Amygdala (tissue), 56 donors: ENCODE measurements at regions not wholly inside any gene's neighbourhood (a gene's known extent, or its start where the extent isn't known, plus 50 kb on each side); places are given as distances from the start of the nearest gene placed in this dataset.
"Not testable (repeated sequence)": the region's sequence is repeated elsewhere in the genome, so short reads cannot be mapped to it uniquely, and the experiment has no call there.

Experiments
- DNase-seq, 56 donors: peaks; one replicate each; lab custom pipeline; 2025; lab: John Stamatoyannopoulos, UW

- peak in 22 of 56 donors; percentile 1 to 35 (median 6) for DNase-seq
Measured at GRCh38 chr5:162209005-162209605, 141.5 kb downstream of the GABRG2 start.

GRCh38 chr5:162214551-162214950, 147.0 kb downstream of the GABRG2 start:
- DNase-seq = no peak

GRCh38 chr5:162217037-162217436, 149.5 kb downstream of the GABRG2 start:
- DNase-seq = no peak

GRCh38 chr5:162221910-162222309, 154.3 kb downstream of the GABRG2 start:
- no peak for DNase-seq

- DNase-seq = no peak
Measured at GRCh38 chr5:162227075-162227474, 159.5 kb downstream of the GABRG2 start.

GRCh38 chr5:162230348-162230747, 162.8 kb downstream of the GABRG2 start:
- no peak for DNase-seq

- DNase-seq = no peak
Measured at GRCh38 chr5:162231522-162231921, 163.9 kb downstream of the GABRG2 start.

GRCh38 chr5:162240734-162241133, 173.2 kb downstream of the GABRG2 start:
- DNase-seq = no peak

- DNase-seq = no peak
Measured at GRCh38 chr5:162242416-162242815, 174.8 kb downstream of the GABRG2 start.

GRCh38 chr5:162243651-162244050, 176.1 kb downstream of the GABRG2 start:
- DNase-seq = no peak

GRCh38 chr5:162248107-162248713, 180.6 kb downstream of the GABRG2 start:
- DNase-seq = no peak

- no peak for DNase-seq
Measured at GRCh38 chr5:162256711-162257110, 189.1 kb downstream of the GABRG2 start.

GRCh38 chr5:162268694-162269481, 201.3 kb downstream of the GABRG2 start:
- no peak for DNase-seq

GRCh38 chr5:162272417-162272816, 204.8 kb downstream of the GABRG2 start:
- DNase-seq = no peak

GRCh38 chr5:162274679-162275078, 207.1 kb downstream of the GABRG2 start:
- peak in 13 of 56 donors; percentile 0 to 42 (median 5) for DNase-seq

- DNase-seq = not testable (repeated sequence)
Measured at GRCh38 chr5:162275387-162275786, 207.8 kb downstream of the GABRG2 start.

GRCh38 chr5:162282191-162282590, 214.6 kb downstream of the GABRG2 start:
- DNase-seq = no peak

- no peak for DNase-seq
Measured at GRCh38 chr5:162283609-162284008, 216.0 kb downstream of the GABRG2 start.

- no peak for DNase-seq
Measured at GRCh38 chr5:162288647-162289296, 221.2 kb downstream of the GABRG2 start.

- no peak for DNase-seq
Measured at GRCh38 chr5:162289489-162289888, 221.9 kb downstream of the GABRG2 start.

GRCh38 chr5:162299793-162300192, 232.2 kb downstream of the GABRG2 start:
- DNase-seq = no peak
